ENCODE measurements at regions not wholly inside any gene's neighbourhood (a gene's known extent, or its start where the extent isn't known, plus 50 kb on each side); places are given as distances from the start of the nearest gene placed in this dataset.

GRCh38 chr2:120889936-120890335 is 154.3 kb downstream of the GLI2 start:
- TF ChIP-seq FOXJ3 (CRISPR knock-in tag; IDR thresholded peaks at IDR 0.05; ENCODE audit: borderline replicate concordance): no peak
- no peak for TF ChIP-seq ZNF138 (CRISPR knock-in tag; conservative IDR thresholded peaks at IDR 0.05)
- TF ChIP-seq CTCF (IDR thresholded peaks at IDR 0.05): no peak
- no peak for TF ChIP-seq ZMAT4 (CRISPR knock-in tag; IDR thresholded peaks at IDR 0.05)
- TF ChIP-seq AR (CRISPR knock-in tag; IDR thresholded peaks at IDR 0.05): no peak
- no peak for TF ChIP-seq ZNF512 (CRISPR knock-in tag; IDR thresholded peaks at IDR 0.05; ENCODE audit: borderline replicate concordance)
- no peak for TF ChIP-seq TCF7 (CRISPR knock-in tag; IDR thresholded peaks at IDR 0.05; ENCODE audit: low read depth)
- TF ChIP-seq TEAD1 (CRISPR knock-in tag; IDR thresholded peaks at IDR 0.05): no peak
- no peak for TF ChIP-seq E2F1 (CRISPR knock-in tag; IDR thresholded peaks at IDR 0.05)
- no peak for TF ChIP-seq SP1 (CRISPR knock-in tag; conservative IDR thresholded peaks at IDR 0.05)
- TF ChIP-seq ESRRA (CRISPR knock-in tag; IDR thresholded peaks at IDR 0.05; ENCODE audit: borderline replicate concordance): no peak
- no peak for TF ChIP-seq E2F5 (CRISPR knock-in tag; IDR thresholded peaks at IDR 0.05)
